DND-41 (cell line): ENCODE measurements at regions not wholly inside any gene's neighbourhood (a gene's known extent, or its start where the extent isn't known, plus 50 kb on each side); places are given as distances from the start of the nearest gene placed in this dataset.

Source experiments
- ATAC-seq: fragments of 200-7000 bp; cut with Tn5 transposase; 3 replicates; pipeline ENCODE4 v1.9.1; 2021; ENCODE audit warnings: low read depth; ENCODE audit not compliant: insufficient read depth
- DNase-seq: peaks from one replicate; pipeline ENCODE4 v3.0.0-alpha.2; 2020
- H2AFZ ChIP-seq: 2 replicates; pipeline ENCODE4 v1.6.0; 2012; ENCODE audit warnings: low read depth, low read length
- H3K27ac ChIP-seq: 2 replicates; pipeline ENCODE4 v1.5.1; 2012; ENCODE audit warnings: low read length, inconsistent platforms
- H3K27me3 ChIP-seq: fragments of 200-600 bp; sonication (generic); 2 replicates; pipeline ENCODE4 v1.6.0; 2012; ENCODE audit warnings: low read length, mild to moderate bottlenecking, inconsistent platforms; ENCODE audit not compliant: insufficient read depth, poor library complexity
- H3K36me3 ChIP-seq: 2 replicates; pipeline ENCODE4 v1.5.1; 2012; ENCODE audit warnings: low read length, inconsistent platforms; ENCODE audit not compliant: insufficient read depth
- H3K4me1 ChIP-seq: 2 replicates; pipeline ENCODE4 v1.5.1; 2012; ENCODE audit warnings: mild to moderate bottlenecking, low read length; ENCODE audit not compliant: insufficient read depth
- H3K4me2 ChIP-seq: 2 replicates; pipeline ENCODE4 v1.6.0; 2012; ENCODE audit warnings: mild to moderate bottlenecking, moderate library complexity, low read length, inconsistent platforms; ENCODE audit not compliant: insufficient read depth
- H3K4me3 ChIP-seq, 2 experiments: fragments of 200-600 bp in 1 of 2; shearing (Covaris generic) in 1 of 2; 2 replicates each; pipeline ENCODE4 v1.5.1; 2012 to 2016; ENCODE audit warnings: inconsistent platforms in 2 of 2, low read length in 2 of 2, mild to moderate bottlenecking in 2 of 2, low read depth in 1 of 2, moderate library complexity in 1 of 2
- H3K79me2 ChIP-seq: 2 replicates; pipeline ENCODE4 v1.6.0; 2012; ENCODE audit warnings: low read length, inconsistent platforms; ENCODE audit not compliant: insufficient read depth
- H3K9ac ChIP-seq: 2 replicates; pipeline ENCODE4 v1.6.0; 2012; ENCODE audit warnings: low read depth, mild to moderate bottlenecking, inconsistent platforms, low read length, moderate library complexity
- H3K9me3 ChIP-seq: 2 replicates; pipeline ENCODE4 v1.5.1; 2012; ENCODE audit warnings: low read length, moderate library complexity, mild to moderate bottlenecking, inconsistent platforms; ENCODE audit not compliant: insufficient read depth, severe bottlenecking
- H4K20me1 ChIP-seq: 2 replicates; pipeline ENCODE4 v1.6.0; 2012; ENCODE audit warnings: low read length; ENCODE audit not compliant: insufficient read depth
- EZH2 ChIP-seq: IDR thresholded peaks from 3 replicates; pipeline ENCODE4 v1.6.1; 2012; ENCODE audit warnings: borderline replicate concordance, low read depth, mild to moderate bottlenecking, moderate library complexity, low read length, inconsistent platforms; ENCODE audit not compliant: severe bottlenecking
- TF ChIP-seq, protein P1 (sequence below): IDR thresholded peaks from 2 replicates; pipeline ENCODE4 v1.5.1; 2012; ENCODE audit warnings: borderline replicate concordance, low read length, moderate library complexity, mild to moderate bottlenecking; ENCODE audit not compliant: poor library complexity, severe bottlenecking; ENCODE audit errors: extremely low read depth

DNA sequence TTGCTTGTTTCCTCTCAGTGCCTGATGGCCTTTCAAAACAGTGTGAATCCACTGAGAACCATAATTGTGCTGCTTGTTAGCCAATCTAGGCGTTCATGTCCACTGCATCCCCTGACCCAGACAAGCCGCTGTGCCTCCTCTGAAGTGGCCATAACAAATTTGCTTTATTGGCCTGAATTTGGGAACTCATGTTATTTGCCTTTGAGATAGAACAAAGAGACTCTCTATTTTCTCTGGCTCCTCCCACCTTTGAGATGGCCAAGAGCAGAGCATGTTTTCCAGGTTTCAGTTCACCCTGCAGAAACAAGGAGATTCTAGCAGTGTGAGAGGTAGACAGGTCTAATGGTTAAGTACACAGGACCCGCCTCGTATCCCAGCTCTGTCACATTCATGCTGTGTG is 723.9 kb downstream of the MED13L start:
- ATAC-seq (no peak), DNase-seq (no peak)
- no peak for TF ChIP-seq EZH2
- TF ChIP-seq, protein P1, sequence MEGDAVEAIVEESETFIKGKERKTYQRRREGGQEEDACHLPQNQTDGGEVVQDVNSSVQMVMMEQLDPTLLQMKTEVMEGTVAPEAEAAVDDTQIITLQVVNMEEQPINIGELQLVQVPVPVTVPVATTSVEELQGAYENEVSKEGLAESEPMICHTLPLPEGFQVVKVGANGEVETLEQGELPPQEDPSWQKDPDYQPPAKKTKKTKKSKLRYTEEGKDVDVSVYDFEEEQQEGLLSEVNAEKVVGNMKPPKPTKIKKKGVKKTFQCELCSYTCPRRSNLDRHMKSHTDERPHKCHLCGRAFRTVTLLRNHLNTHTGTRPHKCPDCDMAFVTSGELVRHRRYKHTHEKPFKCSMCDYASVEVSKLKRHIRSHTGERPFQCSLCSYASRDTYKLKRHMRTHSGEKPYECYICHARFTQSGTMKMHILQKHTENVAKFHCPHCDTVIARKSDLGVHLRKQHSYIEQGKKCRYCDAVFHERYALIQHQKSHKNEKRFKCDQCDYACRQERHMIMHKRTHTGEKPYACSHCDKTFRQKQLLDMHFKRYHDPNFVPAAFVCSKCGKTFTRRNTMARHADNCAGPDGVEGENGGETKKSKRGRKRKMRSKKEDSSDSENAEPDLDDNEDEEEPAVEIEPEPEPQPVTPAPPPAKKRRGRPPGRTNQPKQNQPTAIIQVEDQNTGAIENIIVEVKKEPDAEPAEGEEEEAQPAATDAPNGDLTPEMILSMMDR = no peak
- no peak overlapping the region for H3K4me3 ChIP-seq
- no peaks in the 10 kb centered on the region for H3K4me1 ChIP-seq
- no peak overlapping the region for H3K9ac ChIP-seq
- H2AFZ ChIP-seq = no peak overlapping the region
- H3K4me2 ChIP-seq = no peak overlapping the region
- H3K27me3 ChIP-seq = no peaks in the 10 kb centered on the region
- H3K9me3 ChIP-seq = no peaks in the 10 kb centered on the region
- no peaks in the 10 kb centered on the region for H3K36me3 ChIP-seq
- H3K79me2 ChIP-seq = no peaks in the 10 kb centered on the region
- H4K20me1 ChIP-seq = no peaks in the 10 kb centered on the region
- H3K27ac ChIP-seq = no peak overlapping the region

DNA sequence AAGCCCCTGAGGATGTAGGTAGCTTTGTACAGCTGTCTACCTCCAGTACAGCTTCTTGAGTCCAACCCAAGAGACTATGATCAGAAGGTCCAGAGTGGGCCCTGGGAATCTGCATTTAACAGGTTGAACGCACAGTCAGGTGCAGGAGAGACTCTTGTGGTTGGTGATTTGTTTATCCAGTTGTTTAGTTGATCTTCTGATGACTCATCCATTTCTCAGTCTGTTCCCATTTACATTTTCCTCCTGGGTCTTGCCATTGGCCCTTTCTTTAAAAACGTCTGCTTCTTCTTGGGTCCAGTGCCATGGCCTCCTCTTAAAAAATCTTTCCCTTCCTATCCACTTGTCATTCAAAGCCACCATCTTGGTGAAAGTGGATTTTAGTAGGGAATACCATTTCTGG is 734.2 kb downstream of the MED13L start:
- Histone ChIP-seq H3K36me3 (no peaks in the 10 kb centered on the region), H2AFZ (no peak overlapping the region)
- no peak for ATAC-seq

DNA sequence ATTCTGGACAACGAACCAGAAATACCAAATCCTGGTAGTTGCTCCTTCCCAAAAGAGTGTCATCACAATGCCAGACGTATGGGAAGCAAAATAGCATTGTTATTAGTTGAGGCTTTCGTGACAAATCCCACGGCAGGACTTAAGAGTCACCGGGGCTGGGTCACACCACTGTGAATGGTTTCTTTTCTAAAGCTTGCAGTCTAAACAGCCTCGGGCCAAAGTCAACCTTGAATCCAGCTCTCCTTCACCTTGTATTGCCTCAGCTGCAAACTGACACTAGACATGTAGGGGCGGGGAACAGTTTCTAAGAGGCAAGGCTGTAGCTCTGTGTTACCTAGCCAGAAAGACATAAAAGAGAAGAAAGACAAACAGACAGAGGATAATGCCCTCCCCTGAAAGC is 734.8 kb downstream of the MED13L start:
- no peaks in the 10 kb centered on the region for H3K79me2 ChIP-seq
- no peak overlapping the region for H2AFZ ChIP-seq
- H3K27ac ChIP-seq = no peak overlapping the region
- no peaks in the 10 kb centered on the region for H3K27me3 ChIP-seq
- no peak overlapping the region for H3K4me3 ChIP-seq
- DNase-seq (no peak), ATAC-seq (no peak)
- no peak for TF ChIP-seq EZH2
- TF ChIP-seq, protein P1 = no peak
- H3K36me3 ChIP-seq = no peaks in the 10 kb centered on the region
- H3K4me2 ChIP-seq = no peak overlapping the region
- H3K9ac ChIP-seq = no peak overlapping the region
- H4K20me1 ChIP-seq = no peaks in the 10 kb centered on the region
- H3K4me1 ChIP-seq = no peaks in the 10 kb centered on the region
- H3K9me3 ChIP-seq = no peaks in the 10 kb centered on the region

More for the DNA sequence above, 734.2 kb downstream of the MED13L start:
- Histone ChIP-seq H3K9ac (no peak overlapping the region), H3K9me3 (no peaks in the 10 kb centered on the region), H3K4me2 (no peak overlapping the region), H3K4me1 (no peaks in the 10 kb centered on the region), H4K20me1 (no peaks in the 10 kb centered on the region), H3K79me2 (no peaks in the 10 kb centered on the region), H3K4me3 (no peak overlapping the region), H3K27me3 (no peaks in the 10 kb centered on the region), H3K27ac (no peak overlapping the region)
- TF ChIP-seq EZH2 = no peak
- TF ChIP-seq, protein P1 = no peak
- no peak for DNase-seq

DNA sequence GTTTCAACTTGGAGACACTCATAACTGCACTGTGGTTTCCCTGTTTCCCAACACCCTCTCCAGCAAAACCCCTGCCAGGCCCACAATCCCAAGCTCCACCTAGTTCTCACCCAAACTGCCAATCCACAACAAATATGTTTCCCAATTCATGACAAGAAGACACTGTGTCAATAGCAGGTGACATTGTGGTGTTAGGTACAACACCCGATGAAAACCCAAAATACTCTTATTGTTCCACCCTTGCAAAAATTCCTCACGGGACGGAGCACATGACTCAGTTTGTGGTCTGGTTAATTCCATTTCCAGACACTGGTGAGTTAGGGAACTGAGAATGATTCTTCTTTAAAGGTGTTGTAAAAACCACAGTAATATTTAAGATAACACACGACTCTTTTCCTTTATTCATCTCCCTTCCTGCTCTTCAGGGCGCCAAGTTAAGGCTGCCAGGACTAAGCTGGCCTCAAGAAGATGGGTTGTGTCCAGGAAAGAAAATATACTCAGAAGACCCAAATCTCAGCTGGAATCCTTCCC is 735.5 kb downstream of the MED13L start:
- Histone ChIP-seq H3K4me3 (no peak overlapping the region), H3K27me3 (no peaks in the 10 kb centered on the region), H3K36me3 (no peaks in the 10 kb centered on the region), H3K27ac (no peak overlapping the region), H3K79me2 (no peaks in the 10 kb centered on the region), H3K4me2 (no peak overlapping the region), H4K20me1 (no peaks in the 10 kb centered on the region), H3K9me3 (no peaks in the 10 kb centered on the region), H2AFZ (no peak overlapping the region), H3K4me1 (no peaks in the 10 kb centered on the region), H3K9ac (no peak overlapping the region)
- TF ChIP-seq, protein P1 = no peak
- TF ChIP-seq EZH2 = no peak
- no peak for DNase-seq
- no peak for ATAC-seq
